HCT116 (cell line): ENCODE measurements at regions not wholly inside any gene's neighbourhood (a gene's known extent, or its start where the extent isn't known, plus 50 kb on each side); places are given as distances from the start of the nearest gene placed in this dataset.

Experiments used
- ATAC-seq: fragments of 200-7000 bp; cut with Tn5 transposase; 2 replicates; pipeline ENCODE4 v1.9.1; 2020; ENCODE audit warnings: mild to moderate bottlenecking, moderate library complexity
- BruUV-seq: library from RNA; stranded (reverse); fragments of 400-500 nt; replicated peaks from 2 replicates; lab custom pipeline; 2021; lab: Mats Ljungman, UMichigan
- CTCF ChIA-PET: fragments of 300-600 bp; sonication (Branson Sonifier 250); formaldehyde crosslinking; loops from one replicate; lab custom pipeline; 2021; ENCODE audit warnings: antibody characterized with exemption; lab: Charles Lee
- POLR2A ChIA-PET: fragments of 300-600, 350-600 bp; sonication (Branson Sonifier 250); formaldehyde crosslinking; loops from one replicate; lab custom pipeline; 2021; ENCODE audit warnings: antibody characterized with exemption; lab: Charles Lee
- RAD21 ChIA-PET, 2 experiments: fragments of 300-600 bp; sonication (Branson Sonifier 250); formaldehyde crosslinking; loops; one replicate each; lab custom pipeline; 2023; ENCODE audit warnings: low total read pairs in 2 of 2; ENCODE audit not compliant: uncharacterized antibody in 2 of 2, unreplicated experiment in 2 of 2, low non-redundant PET in 1 of 2; lab: Charles Lee
- DNase-seq: peaks from one replicate; pipeline ENCODE4 v3.0.0-alpha.2; 2010; ENCODE audit warnings: low read depth, low spot score
- H2AFZ ChIP-seq: fragments of 200-600 bp; shearing (Covaris generic), sonication (generic); 2 replicates; pipeline ENCODE4 v1.6.1; 2017; ENCODE audit warnings: low read depth, mixed run types, mixed read lengths, antibody characterized with exemption, low read length; ENCODE audit not compliant: poor library complexity, severe bottlenecking
- H3K27ac ChIP-seq: 2 replicates; pipeline ENCODE4 v1.5.1; 2012; ENCODE audit warnings: low read depth, low read length
- H3K27me3 ChIP-seq: fragments of 200-600 bp; sonication (generic); 2 replicates; pipeline ENCODE4 v1.6.1; 2016; ENCODE audit warnings: mixed run types, low read length, mixed read lengths; ENCODE audit not compliant: insufficient read depth
- H3K36me3 ChIP-seq, 2 experiments: fragments of 200-500 bp in 1 of 2; fragments of 200-600 bp in 1 of 2; sonication (Bioruptor generic) in 1 of 2; sonication (generic) in 1 of 2; 2 replicates each; pipeline versions ENCODE4 v1.5.1 to v1.6.1; 2014 to 2016; ENCODE audit warnings: low read length in 2 of 2, inconsistent platforms in 1 of 2, mixed read lengths in 1 of 2, mixed run types in 1 of 2; ENCODE audit not compliant: insufficient read depth in 2 of 2, control insufficient read depth in 1 of 2
- H3K4me1 ChIP-seq, 2 experiments: fragments of 200-600 bp in 1 of 2; sonication (generic) in 1 of 2; 2 replicates each; pipeline versions ENCODE4 v1.5.1 to v1.6.1; 2012 to 2017; ENCODE audit warnings: low read length in 2 of 2, inconsistent platforms in 1 of 2, mild to moderate bottlenecking in 1 of 2, mixed read lengths in 1 of 2, mixed run types in 1 of 2, moderate library complexity in 1 of 2; ENCODE audit not compliant: insufficient read depth in 2 of 2, control insufficient read depth in 1 of 2
- H3K4me2 ChIP-seq: fragments of 200-600 bp; sonication (generic); 2 replicates; pipeline ENCODE4 v1.6.1; 2017; ENCODE audit warnings: mixed run types, low read length, mixed read lengths
- H3K4me3 ChIP-seq, 2 experiments: fragments of 200-600 bp in 1 of 2; sonication (generic) in 1 of 2; replicated peaks in 1 of 2; 2 replicates each; pipeline ENCODE4 v1.5.1; 2011 to 2016; ENCODE audit warnings: low read length in 2 of 2, control low read depth in 1 of 2, low read depth in 1 of 2, mild to moderate bottlenecking in 1 of 2, mixed read lengths in 1 of 2, mixed run types in 1 of 2
- H3K79me2 ChIP-seq: fragments of 200-600 bp; sonication (generic); 2 replicates; pipeline ENCODE4 v1.6.1; 2017; ENCODE audit warnings: mild to moderate bottlenecking, mixed run types, low read length, moderate library complexity, mixed read lengths; ENCODE audit not compliant: insufficient read depth
- H3K9ac ChIP-seq: fragments of 200-600 bp; sonication (generic); 2 replicates; pipeline ENCODE4 v1.6.1; 2016; ENCODE audit warnings: low read length, mixed read lengths
- H3K9me2 ChIP-seq: fragments of 200-600 bp; sonication (generic), shearing (Covaris generic); 2 replicates; pipeline ENCODE4 v1.6.1; 2017; ENCODE audit warnings: mixed run types, mild to moderate bottlenecking, moderate library complexity; ENCODE audit not compliant: insufficient read depth
- H3K9me3 ChIP-seq, 2 experiments: fragments of 200-500 bp in 1 of 2; fragments of 200-600 bp in 1 of 2; sonication (Bioruptor generic) in 1 of 2; sonication (generic) in 1 of 2; 2 replicates each; pipeline ENCODE4 v1.6.1; 2014 to 2017; ENCODE audit warnings: low read length in 2 of 2, mixed read lengths in 2 of 2, inconsistent platforms in 1 of 2, low read depth in 1 of 2, mild to moderate bottlenecking in 1 of 2, mixed run types in 1 of 2, moderate library complexity in 1 of 2; ENCODE audit not compliant: control insufficient read depth in 1 of 2, insufficient read depth in 1 of 2
- H4K20me1 ChIP-seq: fragments of 200-600 bp; sonication (generic), shearing (Covaris generic); 2 replicates; pipeline ENCODE4 v1.6.1; 2017; ENCODE audit warnings: mixed run types, mild to moderate bottlenecking, moderate library complexity; ENCODE audit not compliant: insufficient read depth
- CBX3 ChIP-seq: IDR thresholded peaks from 2 replicates; pipeline ENCODE4 v1.6.1; 2012; ENCODE audit warnings: low read depth
- CEBPB ChIP-seq: IDR thresholded peaks from 2 replicates; pipeline ENCODE4 v1.6.1; 2012; ENCODE audit warnings: low read depth
- EGR1 ChIP-seq: IDR thresholded peaks from 2 replicates; pipeline ENCODE4 v1.6.1; 2012; ENCODE audit warnings: low read depth
- ELF1 ChIP-seq: IDR thresholded peaks from 2 replicates; pipeline ENCODE4 v1.6.1; 2012; ENCODE audit warnings: low read depth, borderline replicate concordance
- EZH2 ChIP-seq: fragments of 200-600 bp; sonication (generic); IDR thresholded peaks from 2 replicates; pipeline ENCODE4 v1.6.1; 2017; ENCODE audit warnings: antibody characterized with exemption, mixed run types
- JUND ChIP-seq: IDR thresholded peaks from 2 replicates; pipeline ENCODE4 v1.6.1; 2012
- POLR2AphosphoS5 ChIP-seq: IDR thresholded peaks from 2 replicates; pipeline ENCODE4 v1.6.1; 2011; ENCODE audit warnings: mild to moderate bottlenecking, low read depth, low read length, moderate library complexity
- SIN3A ChIP-seq: IDR thresholded peaks from 2 replicates; pipeline ENCODE4 v1.6.1; 2012; ENCODE audit warnings: low read depth
- SP1 ChIP-seq: IDR thresholded peaks from 2 replicates; pipeline ENCODE4 v1.6.1; 2012; ENCODE audit warnings: low read depth
- SRF ChIP-seq: IDR thresholded peaks from 2 replicates; pipeline ENCODE4 v1.6.1; 2012; ENCODE audit warnings: low read depth
- YY1 ChIP-seq: IDR thresholded peaks from 2 replicates; pipeline ENCODE4 v1.6.1; 2011; ENCODE audit warnings: low read length, low read depth, moderate library complexity, mild to moderate bottlenecking; ENCODE audit not compliant: insufficient replicate concordance; ENCODE audit errors: extremely low read depth
- ZFX ChIP-seq: fragments of 450-650 bp; IDR thresholded peaks from 2 replicates; pipeline ENCODE4 v1.6.1; 2017
- ZNF274 ChIP-seq: fragments of 200-500 bp; sonication (Bioruptor generic); IDR thresholded peaks from 2 replicates; pipeline ENCODE4 v1.6.1; 2014; ENCODE audit warnings: mild to moderate bottlenecking, low read depth, low read length, inconsistent platforms
- intact Hi-C: fragments of 100-400 bp; cut with micrococcal nuclease; formaldehyde crosslinking; loops from 2 replicates; pipeline ENCODE4 v1.10.0; 2022
- TF ChIP-seq, protein P1 (sequence below): IDR thresholded peaks from 2 replicates; pipeline ENCODE4 v1.6.1; 2011; ENCODE audit warnings: mild to moderate bottlenecking, low read length, moderate library complexity; ENCODE audit not compliant: insufficient replicate concordance; ENCODE audit errors: extremely low read depth
- TF ChIP-seq, protein P2 (sequence below): IDR thresholded peaks from 2 replicates; pipeline ENCODE4 v1.6.1; 2012
- TF ChIP-seq, protein P3 (sequence below): IDR thresholded peaks from 2 replicates; pipeline ENCODE4 v1.6.1; 2012

DNA sequence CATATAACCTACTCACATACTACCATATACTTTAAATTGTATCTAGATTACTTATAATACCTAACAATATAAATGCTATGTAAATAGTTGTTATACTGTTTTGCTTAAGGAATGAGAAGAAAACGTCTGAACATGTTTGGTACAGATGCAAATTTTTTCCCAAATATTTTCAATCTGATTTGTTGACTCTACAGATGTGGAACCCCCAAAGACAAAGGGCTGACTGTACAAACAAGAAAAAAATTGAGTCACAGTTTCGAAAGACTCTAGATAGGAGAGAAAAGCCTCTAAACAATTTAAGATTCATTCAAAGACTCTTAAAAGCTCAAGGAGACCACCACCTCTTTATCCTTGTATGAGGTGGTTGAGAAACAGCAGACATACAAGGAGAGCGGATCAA is 142.8 kb downstream of the SLC7A11 start (continued):
- TF ChIP-seq, protein P1, sequence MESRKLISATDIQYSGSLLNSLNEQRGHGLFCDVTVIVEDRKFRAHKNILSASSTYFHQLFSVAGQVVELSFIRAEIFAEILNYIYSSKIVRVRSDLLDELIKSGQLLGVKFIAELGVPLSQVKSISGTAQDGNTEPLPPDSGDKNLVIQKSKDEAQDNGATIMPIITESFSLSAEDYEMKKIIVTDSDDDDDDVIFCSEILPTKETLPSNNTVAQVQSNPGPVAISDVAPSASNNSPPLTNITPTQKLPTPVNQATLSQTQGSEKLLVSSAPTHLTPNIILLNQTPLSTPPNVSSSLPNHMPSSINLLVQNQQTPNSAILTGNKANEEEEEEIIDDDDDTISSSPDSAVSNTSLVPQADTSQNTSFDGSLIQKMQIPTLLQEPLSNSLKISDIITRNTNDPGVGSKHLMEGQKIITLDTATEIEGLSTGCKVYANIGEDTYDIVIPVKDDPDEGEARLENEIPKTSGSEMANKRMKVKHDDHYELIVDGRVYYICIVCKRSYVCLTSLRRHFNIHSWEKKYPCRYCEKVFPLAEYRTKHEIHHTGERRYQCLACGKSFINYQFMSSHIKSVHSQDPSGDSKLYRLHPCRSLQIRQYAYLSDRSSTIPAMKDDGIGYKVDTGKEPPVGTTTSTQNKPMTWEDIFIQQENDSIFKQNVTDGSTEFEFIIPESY = no peak
- TF ChIP-seq ELF1 (no peak), ZFX (no peak), EGR1 (no peak), SRF (no peak), ZNF274 (no peak)

GRCh38 chr4:138097912-138098600 is 144.1 kb downstream of the SLC7A11 start:
- H3K9ac ChIP-seq = no peak overlapping the region
- no peak overlapping the region for H3K4me3 ChIP-seq
- ATAC-seq = no peak
- H3K4me1 ChIP-seq = no peaks in the 10 kb centered on the region
- BruUV-seq = no TSS peak
- ChIA-PET RAD21 (no interaction called here), POLR2A (no interaction called here), CTCF (no interaction called here)
- H3K27me3 ChIP-seq = no peaks in the 10 kb centered on the region
- no peak overlapping the region for H3K27ac ChIP-seq
- H4K20me1 ChIP-seq = no peaks in the 10 kb centered on the region
- H3K9me2 ChIP-seq = no peaks in the 10 kb centered on the region
- H3K79me2 ChIP-seq = no peaks in the 10 kb centered on the region
- H3K9me3 ChIP-seq = no peaks in the 10 kb centered on the region
- no peak overlapping the region for H2AFZ ChIP-seq
- H3K4me2 ChIP-seq = no peak overlapping the region
- no peaks in the 10 kb centered on the region for H3K36me3 ChIP-seq
- TF ChIP-seq YY1 (no peak), POLR2AphosphoS5 (no peak), EGR1 (no peak), ZFX (no peak), EZH2 (no peak), JUND (no peak), SIN3A (no peak), ZNF274 (no peak), CBX3 (no peak), SP1 (no peak), CEBPB (no peak)
- TF ChIP-seq, protein P2, sequence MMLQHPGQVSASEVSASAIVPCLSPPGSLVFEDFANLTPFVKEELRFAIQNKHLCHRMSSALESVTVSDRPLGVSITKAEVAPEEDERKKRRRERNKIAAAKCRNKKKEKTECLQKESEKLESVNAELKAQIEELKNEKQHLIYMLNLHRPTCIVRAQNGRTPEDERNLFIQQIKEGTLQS = no peak
- TF ChIP-seq, protein P3, sequence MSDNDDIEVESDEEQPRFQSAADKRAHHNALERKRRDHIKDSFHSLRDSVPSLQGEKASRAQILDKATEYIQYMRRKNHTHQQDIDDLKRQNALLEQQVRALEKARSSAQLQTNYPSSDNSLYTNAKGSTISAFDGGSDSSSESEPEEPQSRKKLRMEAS = no peak
- TF ChIP-seq, protein P1 = no peak
- DNase-seq = no peak
- intact Hi-C loops = loop anchor here (10.0 kb wide), 1 partner anchor 477 kb away; no protein-coding TSS in a partner anchor
